Keratinocyte (primary cell): ENCODE measurements at regions not wholly inside any gene's neighbourhood (a gene's known extent, or its start where the extent isn't known, plus 50 kb on each side); places are given as distances from the start of the nearest gene placed in this dataset.

Source experiments
- EZH2 ChIP-seq: IDR thresholded peaks from one replicate; pipeline ENCODE4 v1.6.1; 2012; ENCODE audit warnings: inconsistent platforms, mild to moderate bottlenecking, low read length, moderate library complexity
- TF ChIP-seq, protein P1 (sequence below), 3 experiments: IDR thresholded peaks in 1 of 3; conservative IDR thresholded peaks in 1 of 3; optimal IDR thresholded peaks in 1 of 3; 2 replicates in 2 of 3; 3 replicates in 1 of 3; pipeline versions ENCODE3 to v1.5.1; 2011; ENCODE audit warnings: low read length in 3 of 3, mild to moderate bottlenecking in 3 of 3, moderate library complexity in 2 of 3, control low read depth in 1 of 3, inconsistent platforms in 1 of 3; ENCODE audit not compliant: insufficient read depth in 2 of 3; ENCODE audit errors: extremely low read depth in 1 of 3

DNA sequence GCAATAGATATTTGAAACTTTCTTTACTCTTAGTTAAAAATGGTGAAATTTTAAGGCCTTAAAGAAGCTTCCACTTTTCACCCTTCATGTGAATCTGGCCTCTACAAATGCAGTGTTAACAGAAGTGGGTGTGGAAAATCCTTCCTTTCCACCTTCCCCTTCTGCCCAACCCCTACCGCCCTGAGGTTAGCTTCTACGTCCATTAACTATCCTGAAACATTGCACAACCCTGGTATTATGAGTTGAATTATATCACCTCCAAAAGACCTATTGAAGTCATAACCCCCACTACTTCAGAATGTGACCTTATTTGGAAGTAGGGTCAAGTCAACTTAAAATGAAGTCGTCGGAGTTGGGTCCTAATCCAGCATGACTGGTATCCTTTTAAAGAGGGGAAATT lies 80.8 kb upstream of the ACSL3 start:
- TF ChIP-seq, protein P1, sequence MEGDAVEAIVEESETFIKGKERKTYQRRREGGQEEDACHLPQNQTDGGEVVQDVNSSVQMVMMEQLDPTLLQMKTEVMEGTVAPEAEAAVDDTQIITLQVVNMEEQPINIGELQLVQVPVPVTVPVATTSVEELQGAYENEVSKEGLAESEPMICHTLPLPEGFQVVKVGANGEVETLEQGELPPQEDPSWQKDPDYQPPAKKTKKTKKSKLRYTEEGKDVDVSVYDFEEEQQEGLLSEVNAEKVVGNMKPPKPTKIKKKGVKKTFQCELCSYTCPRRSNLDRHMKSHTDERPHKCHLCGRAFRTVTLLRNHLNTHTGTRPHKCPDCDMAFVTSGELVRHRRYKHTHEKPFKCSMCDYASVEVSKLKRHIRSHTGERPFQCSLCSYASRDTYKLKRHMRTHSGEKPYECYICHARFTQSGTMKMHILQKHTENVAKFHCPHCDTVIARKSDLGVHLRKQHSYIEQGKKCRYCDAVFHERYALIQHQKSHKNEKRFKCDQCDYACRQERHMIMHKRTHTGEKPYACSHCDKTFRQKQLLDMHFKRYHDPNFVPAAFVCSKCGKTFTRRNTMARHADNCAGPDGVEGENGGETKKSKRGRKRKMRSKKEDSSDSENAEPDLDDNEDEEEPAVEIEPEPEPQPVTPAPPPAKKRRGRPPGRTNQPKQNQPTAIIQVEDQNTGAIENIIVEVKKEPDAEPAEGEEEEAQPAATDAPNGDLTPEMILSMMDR (optimal IDR thresholded peaks at IDR 0.05 in 1 of 3, IDR thresholded peaks at IDR 0.05 in 1 of 3, conservative IDR thresholded peaks at IDR 0.05 in 1 of 3; ENCODE audit: extremely low read depth in 1 of 3, insufficient read depth in 2 of 3, low read length in 3 of 3), result no peak
- TF ChIP-seq EZH2, result no peak
